ENCODE measurements at regions not wholly inside any gene's neighbourhood (a gene's known extent, or its start where the extent isn't known, plus 50 kb on each side); places are given as distances from the start of the nearest gene placed in this dataset.

DNA sequence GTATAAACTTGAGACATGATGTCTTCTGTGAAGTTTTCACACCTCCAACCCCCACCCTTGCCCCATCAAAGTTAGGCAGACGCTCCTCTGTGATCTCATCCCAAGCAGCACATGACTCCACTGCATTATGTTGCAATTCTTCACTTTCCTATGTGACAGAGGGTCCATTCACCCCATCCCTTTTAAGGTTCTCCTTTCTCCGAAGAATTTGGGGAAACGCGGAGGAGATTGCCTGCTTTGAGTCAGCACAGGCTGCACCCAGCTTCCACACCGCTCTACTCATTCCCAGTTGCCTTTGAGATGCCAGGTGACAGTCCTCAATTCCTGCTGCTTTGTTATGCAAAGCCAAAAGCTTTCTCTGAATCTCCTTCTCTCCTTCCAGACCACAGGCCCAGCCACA, 61.8 kb downstream of the PHLDA1 start:
- TF ChIP-seq POLR2A (IDR thresholded peaks at IDR 0.05) (no peak), POLR2AphosphoS5 (IDR thresholded peaks at IDR 0.05) (no peak)

Data from spleen (tissue), 3 donors.